Adrenal gland (tissue), 9 donors: ENCODE measurements at regions not wholly inside any gene's neighbourhood (a gene's known extent, or its start where the extent isn't known, plus 50 kb on each side); places are given as distances from the start of the nearest gene placed in this dataset.
A peak's percentile ranks its signal among the peaks of the same experiment; 100 is the strongest.

ENCODE experiments used
- DNase-seq, 7 donors: peaks; one replicate each; pipeline ENCODE4 v3.0.0-alpha.2; 2019 to 2020
- H3K27ac ChIP-seq, 5 donors: fragments of 200-600 bp; sonication (generic) in 4 of 5; 1 replicate in 3 of 5; 2 replicates in 2 of 5; pipeline versions ENCODE4 v1.5.1 to v1.8.0; 2016 to 2020; ENCODE audit warnings: mild to moderate bottlenecking in 1 of 5
- H3K27me3 ChIP-seq: fragments of 200-600 bp; 2 replicates; pipeline ENCODE4 v1.8.0; 2021
- H3K36me3 ChIP-seq, 2 donors: fragments of 200-600 bp; replicated peaks in 1 of 2; 1 replicate in 1 of 2; 2 replicates in 1 of 2; pipeline versions ENCODE4 v1.5.1 to v1.8.0; 2018 to 2022
- H3K4me1 ChIP-seq, 2 donors: fragments of 200-600 bp; replicated peaks in 1 of 2; 1 replicate in 1 of 2; 2 replicates in 1 of 2; pipeline versions ENCODE4 v1.5.1 to v1.8.0; 2018 to 2021
- H3K4me3 ChIP-seq, 4 donors: fragments of 200-600 bp; sonication (generic) in 3 of 4; one replicate each; pipeline ENCODE4 v1.5.1; 2016 to 2018
- H3K9me3 ChIP-seq, 3 donors: fragments of 200-600 bp; sonication (generic) in 1 of 3; replicated peaks in 1 of 3; 1 replicate in 2 of 3; 2 replicates in 1 of 3; pipeline versions ENCODE4 v1.5.1 to v1.8.0; 2016 to 2021
- CTCF ChIP-seq, 6 experiments: fragments of 450-650 bp in 4 of 6; fragments of 200-600 bp in 2 of 6; sonication (generic) in 1 of 6; IDR thresholded peaks; 1 replicate in 5 of 6; 2 replicates in 1 of 6; pipeline versions ENCODE4 v1.5.1 to v1.8.0; 2016 to 2021; ENCODE audit warnings: antibody characterized with exemption in 6 of 6, mild to moderate bottlenecking in 2 of 6, moderate library complexity in 1 of 6
- POLR2A ChIP-seq, 2 donors: fragments of 450-650 bp; IDR thresholded peaks; one replicate each; pipeline ENCODE4 v1.6.1; 2017; ENCODE audit warnings: antibody characterized with exemption in 2 of 2, mild to moderate bottlenecking in 2 of 2, moderate library complexity in 1 of 2
- WGBS, 4 donors: extraction: QIAGEN DNeasy Blood & Tissue Kit in 2 of 4; methylation state at CpG; one replicate each; pipeline versions ENCODE4 v1.1.5 to v1.1.7; 2013 to 2017; 5-methylcytosine and 5-hydroxymethylcytosine counted together
- intact Hi-C, 2 donors: fragments of 100-400 bp; cut with DNase I; formaldehyde crosslinking; loops; one replicate each; pipeline versions ENCODE4 v1.14.1 to v1.15.0; 2022 to 2023
- donor health status: healthy with polysubstance abuse.
- donor health status: Bipolar disorder and iron deficiency.
- donor health status: DM: yes; HTN: yes; CAD: no.
- donor health status: DM: no; HTN: no; CAD: no.
- donor health status: DM: no; HTN: no; CAD: no.

- WGBS, 4 donors = 11 to 24% (median 14%) methylated on average over 4 to 14 of the region's 14 CpGs
- no peaks in the 10 kb centered on the region for H3K27me3 ChIP-seq
- H3K4me1 ChIP-seq = peaks cover 78 to 94% of the 10 kb centered on the region in 2 donors
- no peak for TF ChIP-seq CTCF (IDR thresholded peaks at IDR 0.05)
- TF ChIP-seq POLR2A (IDR thresholded peaks at IDR 0.05) = peak in 1 of 2 donors; percentile 15
- intact Hi-C loops = loop anchor here (5.0 kb wide), 4 partner anchors 35 to 100 kb away; no protein-coding TSS in a partner anchor
- H3K4me3 ChIP-seq = no peak overlapping the region
- H3K36me3 ChIP-seq = no peaks in the 10 kb centered on the region
- no peaks in the 10 kb centered on the region for H3K9me3 ChIP-seq
- DNase-seq = peak; percentile 82 to 93 (median 91)
- peak overlapping the region; percentile 59 to 98 (median 94) for H3K27ac ChIP-seq
Measured at GRCh38 chr17:77427391-77427991, 286.7 kb downstream of the SEC14L1 start.

- TF ChIP-seq CTCF (IDR thresholded peaks at IDR 0.05) (no peak), POLR2A (IDR thresholded peaks at IDR 0.05) (no peak)
- intact Hi-C loops = loop anchor here (5.0 kb wide), 4 partner anchors 36 to 101 kb away; no protein-coding TSS in a partner anchor
- DNase-seq = peak in 4 of 7 donors; percentile 54 to 72 (median 58)
- peak overlapping the region; percentile 59 to 98 (median 94) for H3K27ac ChIP-seq
- no peak overlapping the region for H3K4me3 ChIP-seq
- no peaks in the 10 kb centered on the region for H3K36me3 ChIP-seq
- no peaks in the 10 kb centered on the region for H3K27me3 ChIP-seq
- no peaks in the 10 kb centered on the region for H3K9me3 ChIP-seq
- H3K4me1 ChIP-seq = peaks cover 76 to 94% of the 10 kb centered on the region in 2 donors
- WGBS, 4 donors = 36 to 54% (median 44%) methylated on average over 6 to 13 of the region's 13 CpGs
Measured at GRCh38 chr17:77428020-77428748, 287.4 kb downstream of the SEC14L1 start.

GRCh38 chr17:77428749-77429368 lies 288.1 kb downstream of the SEC14L1 start:
- peak overlapping the region in 4 of 5 donors; percentile 92 to 98 (median 95) for H3K27ac ChIP-seq
- 38 to 61% (median 49%) methylated on average over 13 to 16 of the region's 16 CpGs for WGBS, 4 donors

More at GRCh38 chr17:77428749-77429368, 288.1 kb downstream of the SEC14L1 start:
- intact Hi-C loops = loop anchor here (5.0 kb wide), 4 partner anchors 37 to 102 kb away; no protein-coding TSS in a partner anchor
- H3K9me3 ChIP-seq = no peaks in the 10 kb centered on the region
- H3K4me3 ChIP-seq = no peak overlapping the region
- TF ChIP-seq CTCF (IDR thresholded peaks at IDR 0.05) = no peak
- TF ChIP-seq POLR2A (IDR thresholded peaks at IDR 0.05) = no peak
- no peaks in the 10 kb centered on the region for H3K36me3 ChIP-seq
- DNase-seq = no peak
- H3K27me3 ChIP-seq = no peaks in the 10 kb centered on the region
- peaks cover 77 to 94% of the 10 kb centered on the region in 2 donors for H3K4me1 ChIP-seq
